ENCODE measurements at regions not wholly inside any gene's neighbourhood (a gene's known extent, or its start where the extent isn't known, plus 50 kb on each side); places are given as distances from the start of the nearest gene placed in this dataset.

DNA sequence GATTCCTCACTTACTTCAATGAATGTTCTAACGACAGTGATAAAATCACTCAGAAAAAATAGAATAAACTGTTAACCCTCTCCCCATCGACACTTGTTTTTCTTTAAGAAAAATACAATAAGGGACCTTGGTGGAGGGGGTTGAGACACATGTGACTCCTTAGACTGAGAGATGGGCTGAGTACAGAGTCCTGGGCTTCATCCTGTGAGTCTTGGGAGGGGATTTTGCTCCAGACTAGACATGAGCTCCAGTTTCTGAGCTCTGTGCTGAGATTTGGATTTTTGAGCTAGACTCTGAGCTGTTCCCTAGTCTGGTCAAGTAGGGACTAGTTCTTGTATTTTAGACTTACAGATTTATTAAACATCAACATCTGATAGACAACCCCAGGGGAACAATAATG, 241.5 kb upstream of the MVB12B start:
- in situ Hi-C loops (cut with MboI) = no loop called here
- H3K27me3 ChIP-seq (replicated peaks in 1 of 2; ENCODE audit: control insufficient read depth in 2 of 2, insufficient read depth in 2 of 2, low read length in 1 of 2) = peaks cover 0 to 2% of the 10 kb centered on the region in 2 experiments; a peak in 2 of 4 replicates
- WGBS (ENCODE audit: insufficient coverage, insufficient replicate concordance, low lambda C conversion rate, missing lambda C conversion rate) = 0% methylated on average over 2 of the region's 2 CpGs
- no peak overlapping the region for H2AFZ ChIP-seq (ENCODE audit: control insufficient read depth, low read depth, low read length)
- intact Hi-C loops (cut with micrococcal nuclease; ENCODE audit: unreplicated experiment) = no loop called here
- H3K9me3 ChIP-seq (replicated peaks; ENCODE audit: control insufficient read depth, insufficient read depth, low read length) = no peaks in the 10 kb centered on the region
- H3K4me2 ChIP-seq (ENCODE audit: control insufficient read depth, insufficient read depth) = no peak overlapping the region
- H3K27ac ChIP-seq (ENCODE audit: control insufficient read depth, insufficient read depth) = no peak overlapping the region
- FAIRE-seq (no peak), ATAC-seq (no peak), DNase-seq (ENCODE audit: low read depth, low spot score) (no peak)
- RAD21 ChIA-PET (ENCODE audit: unreplicated experiment) = no interaction called here
- SMC1A ChIA-PET (ENCODE audit: uncharacterized antibody, unreplicated experiment) = interaction anchor here (1.5 kb wide), 1 partner anchor 9 kb away, joined by 5 read pairs; no protein-coding TSS in a partner anchor
- H3K79me2 ChIP-seq (ENCODE audit: control insufficient read depth, insufficient read depth, low read length) = no peaks in the 10 kb centered on the region
- H3K9ac ChIP-seq (ENCODE audit: control insufficient read depth, insufficient read depth, low read length) = no peak overlapping the region
- no peaks in the 10 kb centered on the region for H3K36me3 ChIP-seq (ENCODE audit: control insufficient read depth in 2 of 2, insufficient read depth in 2 of 2, low read length in 1 of 2)
- no peak overlapping the region for H3K4me3 ChIP-seq
- POLR2A ChIA-PET = no interaction called here
- H3K4me1 ChIP-seq (ENCODE audit: control insufficient read depth, insufficient read depth, low read length) = no peaks in the 10 kb centered on the region
- no TSS peak for BruUV-seq (replicated peaks)
- CTCF ChIA-PET = interaction anchor here (1.2 to 1.4 kb wide), 2 partner anchors 217 to 312 kb away, joined by 3 read pairs; no protein-coding TSS in a partner anchor
- no peaks in the 10 kb centered on the region for H4K20me1 ChIP-seq (ENCODE audit: control insufficient read depth, insufficient read depth)
- TF ChIP-seq SP1 (IDR thresholded peaks at IDR 0.05; ENCODE audit: low read depth, low read length) (no peak), SREBF2 (IDR thresholded peaks at IDR 0.05; ENCODE audit: low read length) (no peak), CBX5 (IDR thresholded peaks at IDR 0.05; ENCODE audit: low read depth) (no peak), STAT1 (conservative IDR thresholded peaks at IDR 0.05) (no peak), KLF5 (IDR thresholded peaks at IDR 0.05; ENCODE audit: partially characterized antibody) (no peak), ZNF217 (IDR thresholded peaks at IDR 0.05) (no peak), CHD2 (IDR thresholded peaks at IDR 0.05; ENCODE audit: borderline replicate concordance, low read depth, low read length) (no peak), TAF1 (IDR thresholded peaks at IDR 0.05; ENCODE audit: borderline replicate concordance, low read depth, low read length) (no peak), IKZF1 (conservative IDR thresholded peaks at IDR 0.05) (no peak), RFX5 (IDR thresholded peaks at IDR 0.05; ENCODE audit: low read depth, low read length) (no peak), SMAD1 (IDR thresholded peaks at IDR 0.05; ENCODE audit: low read depth, partially characterized antibody) (no peak)
- TF ChIP-seq, protein P1, sequence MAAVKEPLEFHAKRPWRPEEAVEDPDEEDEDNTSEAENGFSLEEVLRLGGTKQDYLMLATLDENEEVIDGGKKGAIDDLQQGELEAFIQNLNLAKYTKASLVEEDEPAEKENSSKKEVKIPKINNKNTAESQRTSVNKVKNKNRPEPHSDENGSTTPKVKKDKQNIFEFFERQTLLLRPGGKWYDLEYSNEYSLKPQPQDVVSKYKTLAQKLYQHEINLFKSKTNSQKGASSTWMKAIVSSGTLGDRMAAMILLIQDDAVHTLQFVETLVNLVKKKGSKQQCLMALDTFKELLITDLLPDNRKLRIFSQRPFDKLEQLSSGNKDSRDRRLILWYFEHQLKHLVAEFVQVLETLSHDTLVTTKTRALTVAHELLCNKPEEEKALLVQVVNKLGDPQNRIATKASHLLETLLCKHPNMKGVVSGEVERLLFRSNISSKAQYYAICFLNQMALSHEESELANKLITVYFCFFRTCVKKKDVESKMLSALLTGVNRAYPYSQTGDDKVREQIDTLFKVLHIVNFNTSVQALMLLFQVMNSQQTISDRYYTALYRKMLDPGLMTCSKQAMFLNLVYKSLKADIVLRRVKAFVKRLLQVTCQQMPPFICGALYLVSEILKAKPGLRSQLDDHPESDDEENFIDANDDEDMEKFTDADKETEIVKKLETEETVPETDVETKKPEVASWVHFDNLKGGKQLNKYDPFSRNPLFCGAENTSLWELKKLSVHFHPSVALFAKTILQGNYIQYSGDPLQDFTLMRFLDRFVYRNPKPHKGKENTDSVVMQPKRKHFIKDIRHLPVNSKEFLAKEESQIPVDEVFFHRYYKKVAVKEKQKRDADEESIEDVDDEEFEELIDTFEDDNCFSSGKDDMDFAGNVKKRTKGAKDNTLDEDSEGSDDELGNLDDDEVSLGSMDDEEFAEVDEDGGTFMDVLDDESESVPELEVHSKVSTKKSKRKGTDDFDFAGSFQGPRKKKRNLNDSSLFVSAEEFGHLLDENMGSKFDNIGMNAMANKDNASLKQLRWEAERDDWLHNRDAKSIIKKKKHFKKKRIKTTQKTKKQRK (IDR thresholded peaks at IDR 0.05; ENCODE audit: low read depth, low read length) = no peak
- TF ChIP-seq, protein P2, sequence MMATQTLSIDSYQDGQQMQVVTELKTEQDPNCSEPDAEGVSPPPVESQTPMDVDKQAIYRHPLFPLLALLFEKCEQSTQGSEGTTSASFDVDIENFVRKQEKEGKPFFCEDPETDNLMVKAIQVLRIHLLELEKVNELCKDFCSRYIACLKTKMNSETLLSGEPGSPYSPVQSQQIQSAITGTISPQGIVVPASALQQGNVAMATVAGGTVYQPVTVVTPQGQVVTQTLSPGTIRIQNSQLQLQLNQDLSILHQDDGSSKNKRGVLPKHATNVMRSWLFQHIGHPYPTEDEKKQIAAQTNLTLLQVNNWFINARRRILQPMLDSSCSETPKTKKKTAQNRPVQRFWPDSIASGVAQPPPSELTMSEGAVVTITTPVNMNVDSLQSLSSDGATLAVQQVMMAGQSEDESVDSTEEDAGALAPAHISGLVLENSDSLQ (IDR thresholded peaks at IDR 0.05) = no peak
- TF ChIP-seq, protein P3, sequence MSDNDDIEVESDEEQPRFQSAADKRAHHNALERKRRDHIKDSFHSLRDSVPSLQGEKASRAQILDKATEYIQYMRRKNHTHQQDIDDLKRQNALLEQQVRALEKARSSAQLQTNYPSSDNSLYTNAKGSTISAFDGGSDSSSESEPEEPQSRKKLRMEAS (IDR thresholded peaks at IDR 0.05; ENCODE audit: low read depth, low read length) = no peak
- TF ChIP-seq, protein P4, sequence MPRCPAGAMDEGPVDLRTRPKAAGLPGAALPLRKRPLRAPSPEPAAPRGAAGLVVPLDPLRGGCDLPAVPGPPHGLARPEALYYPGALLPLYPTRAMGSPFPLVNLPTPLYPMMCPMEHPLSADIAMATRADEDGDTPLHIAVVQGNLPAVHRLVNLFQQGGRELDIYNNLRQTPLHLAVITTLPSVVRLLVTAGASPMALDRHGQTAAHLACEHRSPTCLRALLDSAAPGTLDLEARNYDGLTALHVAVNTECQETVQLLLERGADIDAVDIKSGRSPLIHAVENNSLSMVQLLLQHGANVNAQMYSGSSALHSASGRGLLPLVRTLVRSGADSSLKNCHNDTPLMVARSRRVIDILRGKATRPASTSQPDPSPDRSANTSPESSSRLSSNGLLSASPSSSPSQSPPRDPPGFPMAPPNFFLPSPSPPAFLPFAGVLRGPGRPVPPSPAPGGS (IDR thresholded peaks at IDR 0.05; ENCODE audit: borderline replicate concordance, insufficient read depth, low read depth, low read length, poor library complexity, severe bottlenecking) = no peak
- TF ChIP-seq, protein P5, sequence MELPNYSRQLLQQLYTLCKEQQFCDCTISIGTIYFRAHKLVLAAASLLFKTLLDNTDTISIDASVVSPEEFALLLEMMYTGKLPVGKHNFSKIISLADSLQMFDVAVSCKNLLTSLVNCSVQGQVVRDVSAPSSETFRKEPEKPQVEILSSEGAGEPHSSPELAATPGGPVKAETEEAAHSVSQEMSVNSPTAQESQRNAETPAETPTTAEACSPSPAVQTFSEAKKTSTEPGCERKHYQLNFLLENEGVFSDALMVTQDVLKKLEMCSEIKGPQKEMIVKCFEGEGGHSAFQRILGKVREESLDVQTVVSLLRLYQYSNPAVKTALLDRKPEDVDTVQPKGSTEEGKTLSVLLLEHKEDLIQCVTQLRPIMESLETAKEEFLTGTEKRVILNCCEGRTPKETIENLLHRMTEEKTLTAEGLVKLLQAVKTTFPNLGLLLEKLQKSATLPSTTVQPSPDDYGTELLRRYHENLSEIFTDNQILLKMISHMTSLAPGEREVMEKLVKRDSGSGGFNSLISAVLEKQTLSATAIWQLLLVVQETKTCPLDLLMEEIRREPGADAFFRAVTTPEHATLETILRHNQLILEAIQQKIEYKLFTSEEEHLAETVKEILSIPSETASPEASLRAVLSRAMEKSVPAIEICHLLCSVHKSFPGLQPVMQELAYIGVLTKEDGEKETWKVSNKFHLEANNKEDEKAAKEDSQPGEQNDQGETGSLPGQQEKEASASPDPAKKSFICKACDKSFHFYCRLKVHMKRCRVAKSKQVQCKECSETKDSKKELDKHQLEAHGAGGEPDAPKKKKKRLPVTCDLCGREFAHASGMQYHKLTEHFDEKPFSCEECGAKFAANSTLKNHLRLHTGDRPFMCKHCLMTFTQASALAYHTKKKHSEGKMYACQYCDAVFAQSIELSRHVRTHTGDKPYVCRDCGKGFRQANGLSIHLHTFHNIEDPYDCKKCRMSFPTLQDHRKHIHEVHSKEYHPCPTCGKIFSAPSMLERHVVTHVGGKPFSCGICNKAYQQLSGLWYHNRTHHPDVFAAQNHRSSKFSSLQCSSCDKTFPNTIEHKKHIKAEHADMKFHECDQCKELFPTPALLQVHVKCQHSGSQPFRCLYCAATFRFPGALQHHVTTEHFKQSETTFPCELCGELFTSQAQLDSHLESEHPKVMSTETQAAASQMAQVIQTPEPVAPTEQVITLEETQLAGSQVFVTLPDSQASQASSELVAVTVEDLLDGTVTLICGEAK (IDR thresholded peaks at IDR 0.05; ENCODE audit: borderline replicate concordance) = no peak

Measured in GM12878 (cell line).